ENCODE measurements at regions not wholly inside any gene's neighbourhood (a gene's known extent, or its start where the extent isn't known, plus 50 kb on each side); places are given as distances from the start of the nearest gene placed in this dataset.

- Histone ChIP-seq H3K4me1 (replicated peaks in 1 of 2) (peaks cover 0 to 9% of the 10 kb centered on the region in 2 donors), H3K27me3 (no peaks in the 10 kb centered on the region), H3K36me3 (replicated peaks in 1 of 2) (no peaks in the 10 kb centered on the region), H3K9me3 (replicated peaks in 1 of 3) (no peaks in the 10 kb centered on the region), H3K4me3 (no peak overlapping the region), H3K27ac (no peak overlapping the region)
- DNase-seq: no peak
- no peak for TF ChIP-seq POLR2A (IDR thresholded peaks at IDR 0.05)
- TF ChIP-seq CTCF (IDR thresholded peaks at IDR 0.05): no peak
- intact Hi-C loops (cut with DNase I): no loop called here
- WGBS, 4 donors: 87 to 93% (median 90%) methylated on average over 1 of the region's 1 CpG
These were observed 529.7 kb downstream of the IGSF11 start for GRCh38 chr3:118504906-118505305.

DNA sequence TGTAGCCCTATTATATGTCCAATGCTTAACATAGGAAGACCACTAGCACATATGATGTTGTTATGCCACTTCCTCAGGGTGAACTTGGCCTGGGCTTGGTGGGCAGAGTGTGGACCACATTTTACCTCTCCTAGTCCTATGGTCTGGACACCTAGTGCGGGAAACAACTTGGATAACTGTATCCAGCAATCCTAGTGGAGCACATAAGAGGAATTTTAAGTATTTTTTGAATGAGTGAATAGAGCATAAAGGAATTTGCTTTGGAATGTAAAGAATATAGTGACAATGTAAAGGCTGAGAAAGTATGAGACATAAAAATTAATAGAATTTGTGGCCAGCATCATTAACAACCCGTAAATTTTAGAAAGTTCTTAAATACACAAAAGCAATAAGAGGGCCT, 528.9 kb downstream of the IGSF11 start:
- H3K36me3 ChIP-seq (replicated peaks in 1 of 2): no peaks in the 10 kb centered on the region
- no peaks in the 10 kb centered on the region for H3K27me3 ChIP-seq
- WGBS, 4 donors: 76 to 86% (median 79%) methylated on average over 2 of the region's 2 CpGs
- intact Hi-C loops (cut with DNase I): no loop called here
- H3K9me3 ChIP-seq (replicated peaks in 1 of 3): no peaks in the 10 kb centered on the region
- no peak overlapping the region for H3K27ac ChIP-seq
- peaks cover 0 to 9% of the 10 kb centered on the region in 2 donors for H3K4me1 ChIP-seq (replicated peaks in 1 of 2)
- DNase-seq: no peak
- no peak overlapping the region for H3K4me3 ChIP-seq
- TF ChIP-seq CTCF (IDR thresholded peaks at IDR 0.05): no peak
- no peak for TF ChIP-seq POLR2A (IDR thresholded peaks at IDR 0.05)

DNA sequence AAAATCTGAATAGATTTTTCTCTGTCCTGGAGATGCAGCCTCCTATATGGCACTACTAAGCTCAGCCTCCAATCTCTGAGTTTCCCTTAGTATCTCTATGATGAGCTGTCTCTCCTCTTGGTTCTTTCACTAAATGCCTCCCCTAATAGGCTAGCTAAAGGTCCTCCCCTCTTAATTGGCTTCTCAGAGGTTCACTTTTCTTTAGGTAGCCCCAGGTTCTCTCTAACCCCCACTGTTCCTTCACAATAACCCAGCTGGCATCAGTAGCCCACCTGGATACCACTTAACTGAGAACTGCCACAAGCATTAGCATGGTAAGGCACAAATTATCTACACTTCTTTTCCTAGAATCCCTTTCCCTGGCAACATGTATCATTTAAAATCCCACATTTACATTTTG, 523.2 kb downstream of the IGSF11 start:
- TF ChIP-seq POLR2A (IDR thresholded peaks at IDR 0.05) (no peak), CTCF (IDR thresholded peaks at IDR 0.05) (no peak)
- no peak for DNase-seq
- H3K27ac ChIP-seq: no peak overlapping the region
- no peaks in the 10 kb centered on the region for H3K9me3 ChIP-seq (replicated peaks in 1 of 3)
- no peaks in the 10 kb centered on the region for H3K36me3 ChIP-seq (replicated peaks in 1 of 2)
- H3K27me3 ChIP-seq: no peaks in the 10 kb centered on the region
- H3K4me1 ChIP-seq (replicated peaks in 1 of 2): no peaks in the 10 kb centered on the region
- intact Hi-C loops (cut with DNase I): no loop called here
- no peak overlapping the region for H3K4me3 ChIP-seq

- H3K27ac ChIP-seq: no peak overlapping the region
- 69 to 78% (median 71%) methylated on average over 2 of the region's 2 CpGs for WGBS, 4 donors
- DNase-seq: no peak
- intact Hi-C loops (cut with DNase I): no loop called here
- no peaks in the 10 kb centered on the region for H3K9me3 ChIP-seq (replicated peaks in 1 of 3)
- no peaks in the 10 kb centered on the region for H3K4me1 ChIP-seq (replicated peaks in 1 of 2)
- H3K27me3 ChIP-seq: no peaks in the 10 kb centered on the region
- TF ChIP-seq POLR2A (IDR thresholded peaks at IDR 0.05): no peak
- TF ChIP-seq CTCF (IDR thresholded peaks at IDR 0.05): no peak
- no peak overlapping the region for H3K4me3 ChIP-seq
- H3K36me3 ChIP-seq (replicated peaks in 1 of 2): no peaks in the 10 kb centered on the region
These were observed 522.3 kb downstream of the IGSF11 start for GRCh38 chr3:118512301-118512700.

Data from adrenal gland (tissue), 9 donors.